ENCODE measurements at regions not wholly inside any gene's neighbourhood (a gene's known extent, or its start where the extent isn't known, plus 50 kb on each side); places are given as distances from the start of the nearest gene placed in this dataset.
"Not testable (repeated sequence)": the region's sequence is repeated elsewhere in the genome, so short reads cannot be mapped to it uniquely, and the experiment has no call there.

GRCh38 chr14:38705220-38705619, 397.8 kb downstream of the SEC23A start:
- no peak for DNase-seq (ENCODE audit: low spot score)

GRCh38 chr14:38704220-38704619, 398.8 kb downstream of the SEC23A start:
- no peak for DNase-seq (ENCODE audit: low spot score)

GRCh38 chr14:38696925-38697324, 406.1 kb downstream of the SEC23A start:
- DNase-seq (ENCODE audit: low spot score) = no peak

GRCh38 chr14:38693423-38693822, 409.6 kb downstream of the SEC23A start:
- no peak for DNase-seq (ENCODE audit: low spot score)

- no peak for DNase-seq (ENCODE audit: low spot score)
These were observed 413.1 kb upstream of the CLEC14A start for GRCh38 chr14:38669027-38669426.

- no peak for DNase-seq (ENCODE audit: low spot score)
These were observed 407.5 kb upstream of the CLEC14A start for GRCh38 chr14:38663382-38663781.

- DNase-seq (ENCODE audit: low spot score) = no peak
These were observed 406.9 kb upstream of the CLEC14A start for GRCh38 chr14:38662781-38663180.

- no peak for DNase-seq (ENCODE audit: low spot score)
These were observed 390.5 kb upstream of the CLEC14A start for GRCh38 chr14:38646391-38646790.

GRCh38 chr14:38634913-38635312, 379.0 kb upstream of the CLEC14A start:
- DNase-seq (ENCODE audit: low spot score) = not testable (repeated sequence)

- no peak for DNase-seq (ENCODE audit: low spot score)
These were observed 373.5 kb upstream of the CLEC14A start for GRCh38 chr14:38629412-38629811.

GRCh38 chr14:38627163-38627562, 371.3 kb upstream of the CLEC14A start:
- DNase-seq (ENCODE audit: low spot score) = no peak

GRCh38 chr14:38623661-38624060, 367.8 kb upstream of the CLEC14A start:
- no peak for DNase-seq (ENCODE audit: low spot score)

- no peak for DNase-seq (ENCODE audit: low spot score)
These were observed 362.6 kb upstream of the CLEC14A start for GRCh38 chr14:38618514-38618913.

GRCh38 chr14:38616959-38617358, 361.1 kb upstream of the CLEC14A start:
- DNase-seq (ENCODE audit: low spot score) = no peak

- no peak for DNase-seq (ENCODE audit: low spot score)
These were observed 356.0 kb upstream of the CLEC14A start for GRCh38 chr14:38611928-38612327.

- no peak for DNase-seq (ENCODE audit: low spot score)
These were observed 352.4 kb upstream of the CLEC14A start for GRCh38 chr14:38608244-38608643.

- DNase-seq (ENCODE audit: low spot score) = no peak
These were observed 349.6 kb upstream of the CLEC14A start for GRCh38 chr14:38605193-38606114.

GRCh38 chr14:38600572-38600971, 344.7 kb upstream of the CLEC14A start:
- DNase-seq (ENCODE audit: low spot score) = not testable (repeated sequence)

GRCh38 chr14:38593476-38593875, 337.6 kb upstream of the CLEC14A start:
- DNase-seq (ENCODE audit: low spot score) = no peak

- no peak for DNase-seq (ENCODE audit: low spot score)
These were observed 337.0 kb upstream of the CLEC14A start for GRCh38 chr14:38592764-38593442.

GRCh38 chr14:38589747-38590350, 334.0 kb upstream of the CLEC14A start:
- DNase-seq (ENCODE audit: low spot score) = no peak

- no peak for DNase-seq (ENCODE audit: low spot score)
These were observed 327.6 kb upstream of the CLEC14A start for GRCh38 chr14:38583471-38583870.

- DNase-seq (ENCODE audit: low spot score) = no peak
These were observed 322.4 kb upstream of the CLEC14A start for GRCh38 chr14:38578278-38578681.
